DMS79 (cell line): ENCODE measurements at regions not wholly inside any gene's neighbourhood (a gene's known extent, or its start where the extent isn't known, plus 50 kb on each side); places are given as distances from the start of the nearest gene placed in this dataset.
A peak's percentile ranks its signal among the peaks of the same experiment; 100 is the strongest.
"Not testable (repeated sequence)": the region's sequence is repeated elsewhere in the genome, so short reads cannot be mapped to it uniquely, and the experiment has no call there.

Experiments
- DNase-seq: peaks from one replicate; lab custom pipeline; 2025; lab: John Stamatoyannopoulos, UW

DNA sequence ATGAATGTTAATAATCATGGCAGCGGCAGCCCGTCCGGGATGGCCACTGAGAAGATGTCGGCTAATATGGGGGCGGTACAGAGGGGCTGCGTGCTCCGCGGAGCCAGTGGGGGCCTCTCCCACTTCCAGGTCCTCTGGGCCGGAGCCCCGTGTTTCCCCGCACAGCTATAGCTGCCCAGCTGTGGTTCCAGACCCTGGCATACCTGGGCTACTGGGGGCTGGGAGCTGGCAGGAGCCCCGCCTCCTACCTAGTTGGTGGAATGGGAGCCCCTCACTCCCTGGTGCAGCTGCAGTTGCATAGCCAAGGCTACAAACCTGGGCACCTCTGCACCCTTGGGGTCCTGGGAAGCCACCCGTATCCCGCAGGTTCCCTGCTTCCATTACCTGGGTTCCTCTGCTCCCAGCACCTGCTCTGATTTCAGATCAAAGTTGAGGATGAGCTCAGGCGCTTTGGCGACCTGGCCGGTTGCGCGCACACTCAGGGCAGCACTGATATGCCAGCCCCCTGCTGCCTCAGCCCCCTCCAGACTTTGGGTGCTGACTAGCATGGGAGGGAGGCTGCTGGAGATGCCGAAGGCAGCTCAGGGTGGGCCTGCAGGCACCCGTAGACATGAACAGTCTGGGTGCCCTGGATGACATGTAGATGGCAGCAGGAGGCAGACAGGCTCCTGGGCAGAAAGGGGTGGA is 236.5 kb upstream of the SEMA3D start:
- no peak for DNase-seq

DNA sequence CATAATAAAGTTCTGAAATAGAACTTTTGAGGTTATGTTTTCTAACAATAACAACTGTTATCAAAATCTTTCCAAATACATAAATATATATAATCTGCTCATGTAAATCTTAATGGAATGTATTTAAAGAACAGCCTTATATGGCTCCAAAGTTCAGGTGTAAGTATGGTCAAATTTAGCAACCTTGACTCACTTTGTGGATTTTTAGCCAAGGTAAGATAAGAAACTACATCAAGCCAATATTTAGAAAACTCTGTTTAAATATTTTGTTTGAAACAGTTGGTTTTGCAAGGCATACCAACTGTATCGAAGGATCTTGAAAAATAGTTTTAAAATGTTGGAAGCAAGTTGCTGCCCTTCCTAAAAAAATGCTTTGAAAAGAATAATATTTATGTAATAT is 228.9 kb upstream of the SEMA3D start:
- no peak for DNase-seq

GRCh38 chr7:85413718-85414117 is 226.9 kb upstream of the SEMA3D start:
- no peak for DNase-seq

GRCh38 chr7:85412912-85413311 is 226.1 kb upstream of the SEMA3D start:
- no peak for DNase-seq

- no peak for DNase-seq
Measured at GRCh38 chr7:85407391-85407790, 220.5 kb upstream of the SEMA3D start.

DNA sequence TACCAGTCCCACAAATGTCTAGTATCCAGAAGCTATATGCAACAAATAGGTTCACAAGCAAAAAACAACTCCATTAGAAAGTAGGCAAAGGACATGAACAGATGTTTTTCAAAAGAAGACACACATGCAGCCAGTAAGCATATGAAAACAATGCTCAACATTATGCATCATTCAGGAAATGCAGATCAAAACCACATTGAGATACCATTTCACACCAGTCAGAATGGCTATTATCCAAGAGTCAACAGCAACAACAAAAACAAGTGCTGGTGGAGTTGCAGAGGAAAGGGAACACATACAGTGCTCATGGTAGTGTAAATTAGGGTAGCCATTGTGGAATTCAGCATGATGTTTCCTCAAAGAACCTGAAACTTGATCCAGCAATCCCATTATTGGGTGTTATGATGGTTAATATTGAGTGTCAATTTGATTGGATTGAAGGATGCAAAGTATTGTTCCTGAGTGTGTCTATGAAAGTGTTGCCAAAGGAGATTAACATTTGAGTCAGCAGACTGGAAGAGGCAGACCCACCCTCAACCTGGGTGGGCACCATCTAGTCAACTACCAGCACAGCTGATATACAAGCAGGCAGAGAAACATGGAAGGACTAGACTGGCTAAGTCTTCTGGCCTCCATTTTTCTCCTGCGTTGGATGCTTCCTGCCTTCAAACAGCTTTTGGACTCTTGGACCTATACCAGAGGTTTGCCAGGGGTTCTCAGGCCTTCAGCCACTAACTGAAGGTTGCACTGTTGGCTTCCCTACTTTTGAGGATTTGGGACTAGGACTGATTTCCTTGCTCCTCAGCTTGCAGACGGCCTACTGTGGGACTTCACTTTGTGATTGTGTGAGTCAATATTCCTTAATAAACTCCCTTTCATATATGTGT is 218.4 kb upstream of the SEMA3D start:
- DNase-seq: no peak

GRCh38 chr7:85396676-85397075 is 209.8 kb upstream of the SEMA3D start:
- DNase-seq: no peak

DNA sequence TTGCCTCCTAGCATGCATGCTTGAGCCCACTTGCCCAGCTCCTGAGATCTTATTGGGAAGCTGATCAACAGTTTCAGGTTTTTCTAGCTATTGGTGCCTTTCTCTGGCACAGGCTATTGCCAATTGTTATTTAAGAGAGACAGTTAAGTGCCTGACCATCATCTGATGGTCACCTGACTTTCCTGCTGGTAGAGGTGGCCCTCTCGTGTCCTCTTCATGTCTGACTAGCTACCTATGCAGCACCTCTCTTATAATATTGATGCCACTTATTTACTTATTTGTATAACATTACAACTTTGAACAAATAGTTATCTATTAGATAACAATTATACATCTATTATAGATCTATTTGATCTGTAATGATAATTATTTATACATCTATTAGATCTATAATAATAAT is 205.9 kb upstream of the SEMA3D start:
- no peak for DNase-seq

DNA sequence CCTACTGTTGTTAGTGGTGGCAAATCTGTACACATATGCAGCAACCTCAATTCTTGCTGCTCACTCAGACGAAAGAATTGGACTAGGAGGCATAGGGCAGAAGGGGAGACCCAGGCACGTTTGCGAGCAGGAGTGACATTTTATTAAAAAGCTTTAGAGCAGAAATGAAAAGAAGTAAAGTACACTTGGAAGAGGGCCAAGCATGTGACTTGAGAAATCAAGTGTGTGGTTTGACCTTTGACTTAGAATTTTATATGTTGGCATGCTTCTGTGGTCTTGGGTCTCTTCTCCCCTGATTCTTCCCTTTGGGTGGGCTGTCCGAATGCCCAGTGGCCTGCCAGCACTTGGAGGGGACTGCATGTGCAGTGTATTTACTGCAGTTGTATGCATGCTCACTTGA is 205.5 kb upstream of the SEMA3D start:
- peak; percentile 56 for DNase-seq

DNA sequence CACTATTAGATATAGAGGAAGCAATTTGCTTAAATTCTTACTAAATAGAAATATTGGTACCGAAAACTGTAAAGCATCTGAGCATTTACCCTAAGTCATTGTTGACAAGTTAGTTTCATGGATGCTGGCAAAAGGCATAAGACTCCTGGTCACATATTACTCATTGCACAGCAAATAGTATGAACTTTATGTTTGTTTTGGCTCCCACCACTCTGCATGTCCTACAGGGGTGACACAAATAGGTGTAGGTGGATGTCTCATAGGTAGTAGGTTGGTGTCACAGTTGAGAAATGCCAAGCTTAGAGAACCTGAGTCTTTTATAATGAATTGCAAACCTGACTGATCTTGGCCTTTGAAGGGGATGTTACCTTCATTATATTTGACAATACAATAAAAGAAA is 199.6 kb upstream of the SEMA3D start:
- DNase-seq: no peak

DNA sequence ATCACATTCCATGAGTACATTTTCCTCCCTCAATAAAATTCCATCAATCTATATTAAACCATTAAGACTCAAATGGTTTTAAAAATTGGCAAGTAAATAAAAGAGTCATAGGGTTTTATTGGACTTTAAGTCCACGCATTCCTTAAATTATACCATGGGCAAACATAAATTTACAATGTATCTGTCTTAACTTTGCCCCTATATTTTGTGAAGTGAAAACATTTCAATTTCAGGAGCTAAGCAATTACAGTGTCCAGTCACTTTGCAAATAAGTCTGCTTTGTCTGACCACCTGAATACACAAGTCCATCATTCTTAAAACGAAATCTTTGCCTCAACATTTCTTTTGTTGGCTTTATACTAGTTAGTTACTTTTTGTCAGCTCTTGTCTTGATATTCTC is 197.5 kb upstream of the SEMA3D start:
- DNase-seq: no peak

DNA sequence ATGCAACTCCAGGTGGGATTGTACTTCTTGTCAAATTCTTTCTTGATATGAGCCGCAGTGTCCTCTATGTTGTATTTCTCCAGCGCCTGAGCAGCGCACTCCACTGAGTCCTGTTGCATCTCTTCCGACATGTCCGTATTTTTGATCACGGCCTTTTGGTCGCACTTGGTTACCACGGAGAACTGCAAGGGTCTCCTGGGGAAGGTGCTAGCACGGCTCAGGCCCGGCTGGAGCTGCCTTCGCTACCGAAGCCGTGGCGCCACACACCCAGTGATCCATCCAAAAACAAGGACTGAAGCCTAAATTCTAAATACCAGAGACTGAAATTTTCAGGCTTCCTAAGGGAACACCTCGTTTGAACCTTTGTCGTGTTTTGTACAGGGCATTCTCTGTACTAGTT is 194.4 kb upstream of the SEMA3D start:
- DNase-seq: no peak

DNA sequence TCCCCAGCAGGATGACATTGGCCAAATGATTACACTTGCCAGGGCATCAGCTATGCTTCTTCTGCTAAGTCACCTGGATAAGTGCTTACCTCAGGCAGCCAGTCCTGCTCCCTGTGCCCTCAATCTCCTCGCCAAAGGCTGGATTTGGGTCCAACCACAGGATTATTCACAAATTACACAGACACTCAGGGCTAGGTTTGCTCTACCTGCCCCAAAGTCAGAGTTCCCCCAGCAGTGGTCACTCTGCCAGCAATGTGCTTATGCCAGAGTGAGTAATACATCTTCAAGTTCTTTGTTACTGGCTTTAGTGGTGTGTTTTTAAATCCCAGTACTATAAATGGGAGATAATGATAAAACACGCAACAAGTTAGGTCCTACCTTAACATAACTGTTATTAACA is 189.7 kb upstream of the SEMA3D start:
- DNase-seq: no peak

DNA sequence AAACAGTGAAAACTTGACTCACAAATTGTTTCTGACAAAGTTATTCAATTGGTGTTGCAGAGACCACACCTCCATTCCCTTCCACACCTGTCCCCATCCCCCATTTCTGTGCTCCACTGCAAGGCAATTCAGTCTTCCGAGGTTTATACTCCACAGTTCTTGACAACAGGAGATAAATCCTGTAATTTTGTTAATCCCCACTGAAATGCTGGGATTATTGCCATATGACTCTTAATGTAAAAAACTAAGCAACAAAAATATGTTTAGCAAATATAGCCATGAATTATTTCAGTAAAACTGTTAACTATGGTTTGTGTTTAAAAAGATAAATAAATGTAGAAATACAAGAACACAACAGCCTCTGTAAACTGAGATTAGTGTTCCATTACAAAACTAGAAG is 170.1 kb upstream of the SEMA3D start:
- DNase-seq: no peak

DNA sequence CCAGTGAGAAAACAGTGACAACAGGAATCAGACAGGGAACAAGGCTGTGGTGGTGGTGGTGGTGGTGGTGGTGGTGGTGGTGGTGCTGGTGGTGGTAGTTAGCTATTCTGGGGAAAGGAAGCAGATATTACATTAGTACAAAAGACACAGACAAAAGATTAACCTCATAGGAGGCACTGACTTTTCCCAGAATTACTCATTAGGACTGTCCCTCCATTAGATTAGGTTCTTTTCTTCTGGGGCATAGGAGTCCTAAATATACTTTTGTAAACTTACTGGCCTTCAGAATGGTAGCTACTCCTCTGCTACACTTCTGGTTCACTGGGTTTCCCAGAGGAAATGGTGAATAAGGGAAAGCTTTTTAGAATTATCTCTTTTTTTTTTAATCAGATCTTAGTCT is 156.6 kb upstream of the SEMA3D start:
- no peak for DNase-seq

DNA sequence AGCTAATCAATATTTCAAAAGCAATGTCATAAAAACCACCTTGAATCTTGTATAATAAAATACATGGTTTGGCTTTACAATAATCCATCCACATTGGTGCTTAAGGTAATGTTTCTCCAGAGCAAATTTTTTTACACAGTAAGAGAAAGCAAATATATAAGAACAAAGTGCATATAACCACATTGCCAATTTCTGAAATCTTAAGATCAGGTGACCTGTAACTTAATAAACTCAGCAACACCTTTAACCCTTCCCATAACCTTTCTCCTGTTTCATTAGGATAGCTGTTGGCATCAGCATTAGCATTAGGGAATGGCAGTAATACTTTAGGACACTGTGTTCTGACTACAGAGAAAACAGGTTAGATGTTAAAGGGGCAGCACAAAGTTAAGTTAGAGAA is 155.9 kb upstream of the SEMA3D start:
- DNase-seq: no peak

- no peak for DNase-seq
Measured at GRCh38 chr7:85341973-85342372, 155.1 kb upstream of the SEMA3D start.

- DNase-seq: no peak
Measured at GRCh38 chr7:85341121-85341520, 154.3 kb upstream of the SEMA3D start.

- no peak for DNase-seq
Measured at GRCh38 chr7:85336086-85336485, 149.2 kb upstream of the SEMA3D start.

GRCh38 chr7:85335113-85335512 is 148.3 kb upstream of the SEMA3D start:
- not testable (repeated sequence) for DNase-seq

DNA sequence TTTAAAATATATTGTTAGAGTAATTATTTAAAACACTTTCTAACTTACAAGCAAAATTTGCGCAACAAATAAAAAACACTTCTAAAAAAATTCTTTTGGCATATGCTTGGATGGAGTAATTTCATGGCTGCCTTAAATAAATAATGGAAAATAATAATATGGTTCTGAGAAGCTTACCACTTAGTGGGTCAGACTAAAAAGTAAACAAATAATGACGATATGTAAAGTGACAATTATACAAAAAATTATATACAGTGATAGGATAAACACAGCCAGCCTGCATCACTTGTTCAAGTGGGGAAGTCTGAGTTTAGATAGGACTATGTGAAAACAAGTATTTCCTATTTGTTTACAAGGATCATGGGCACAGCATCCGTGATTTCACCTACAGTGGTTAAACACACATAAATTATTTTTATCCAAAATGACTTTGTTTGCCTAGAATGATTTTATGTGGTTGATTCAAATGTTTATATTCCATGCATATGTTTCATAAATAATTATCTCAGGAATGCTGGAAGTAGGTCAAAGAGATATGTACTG is 141.7 kb upstream of the SEMA3D start:
- no peak for DNase-seq

GRCh38 chr7:85324145-85324799 is 137.4 kb upstream of the SEMA3D start:
- DNase-seq: no peak

- DNase-seq: no peak
Measured at GRCh38 chr7:85322252-85322651, 135.4 kb upstream of the SEMA3D start.
